A549 (cell line): ENCODE measurements at regions not wholly inside any gene's neighbourhood (a gene's known extent, or its start where the extent isn't known, plus 50 kb on each side); places are given as distances from the start of the nearest gene placed in this dataset.

ENCODE experiments used
- CTCF ChIP-seq: fragments of >200 bp; sonication (Bioruptor Twin); formaldehyde crosslinking; IDR thresholded peaks from 3 replicates; pipeline ENCODE4 v1.5.1; 2016
- EP300 ChIP-seq, 2 experiments: fragments of >200 bp; sonication (Bioruptor Twin); formaldehyde crosslinking; IDR thresholded peaks; 2 replicates in 1 of 2; 3 replicates in 1 of 2; pipeline ENCODE4 v1.6.1; 2016 to 2017
- HOXB13 ChIP-seq: fragments of 250-450 bp; sonication (Bioruptor Pico); IDR thresholded peaks from 2 replicates; pipeline ENCODE4 v1.5.0; 2020; ENCODE audit warnings: low read depth, mild to moderate bottlenecking, moderate library complexity
- MAX ChIP-seq: IDR thresholded peaks from 2 replicates; pipeline ENCODE4 v1.6.1; 2012
- MAZ ChIP-seq: fragments of 150-350 bp; IDR thresholded peaks from 2 replicates; pipeline ENCODE4 v1.6.1; 2014; ENCODE audit warnings: antibody characterized with exemption, low read depth, low read length, borderline replicate concordance
- POLR2A ChIP-seq: IDR thresholded peaks from 2 replicates; pipeline ENCODE4 v1.6.1; 2012; ENCODE audit warnings: mild to moderate bottlenecking, low read length
- RFX5 ChIP-seq: fragments of 450-650 bp; IDR thresholded peaks from 2 replicates; pipeline ENCODE4 v1.7.1; 2014; ENCODE audit warnings: antibody characterized with exemption, mild to moderate bottlenecking, moderate library complexity
- SMC3 ChIP-seq: fragments of >200 bp; sonication (Bioruptor Twin); formaldehyde crosslinking; IDR thresholded peaks from 3 replicates; pipeline ENCODE4 v1.6.1; 2018; ENCODE audit warnings: inconsistent platforms

GRCh38 chr10:31215052-31215451, 104.0 kb upstream of the ZEB1 start:
- TF ChIP-seq CTCF = no peak
- TF ChIP-seq EP300 (IDR thresholded peaks at IDR 0.05) = no peak
- no peak for TF ChIP-seq MAX
- TF ChIP-seq SMC3 = no peak
- TF ChIP-seq HOXB13 (CRISPR knock-in tag) = no peak
- TF ChIP-seq POLR2A = no peak
- no peak for TF ChIP-seq MAZ
- no peak for TF ChIP-seq RFX5
